Thoracic aorta (tissue), 2 donors: ENCODE measurements at regions not wholly inside any gene's neighbourhood (a gene's known extent, or its start where the extent isn't known, plus 50 kb on each side); places are given as distances from the start of the nearest gene placed in this dataset.

Experiments used
- ATAC-seq: fragments of 150-250 bp; one replicate; pipeline ENCODE4 v1.8.0; 2017; ENCODE audit warnings: low read depth; ENCODE audit not compliant: insufficient number of reproducible peaks, low FRiP score
- DNase-seq: peaks from one replicate; pipeline ENCODE4 v3.0.0-alpha.2; 2020; ENCODE audit warnings: low spot score
- H3K27ac ChIP-seq, 2 donors: fragments of 200-600 bp; sonication (generic); 1 replicate in 1 of 2; 2 replicates in 1 of 2; pipeline ENCODE4 v1.5.1; 2016; ENCODE audit warnings: mild to moderate bottlenecking in 2 of 2, moderate library complexity in 2 of 2
- H3K27me3 ChIP-seq: fragments of 200-600 bp; sonication (generic); replicated peaks from 2 replicates; pipeline ENCODE4 v1.6.0; 2016; ENCODE audit warnings: mild to moderate bottlenecking; ENCODE audit not compliant: insufficient read depth
- H3K36me3 ChIP-seq: fragments of 200-600 bp; sonication (generic); one replicate; pipeline ENCODE4 v1.5.1; 2016
- H3K4me1 ChIP-seq, 2 donors: fragments of 200-600 bp; sonication (generic); 1 replicate in 1 of 2; 2 replicates in 1 of 2; pipeline versions ENCODE4 v1.5.1 to v1.6.0; 2016; ENCODE audit warnings: low read depth in 2 of 2, mild to moderate bottlenecking in 1 of 2; ENCODE audit not compliant: control insufficient read depth in 1 of 2
- H3K4me3 ChIP-seq: fragments of 200-600 bp; sonication (generic); 2 replicates; pipeline ENCODE4 v1.5.1; 2016; ENCODE audit warnings: mild to moderate bottlenecking
- H3K9me3 ChIP-seq: fragments of 200-600 bp; sonication (generic); 2 replicates; pipeline ENCODE4 v1.5.1; 2016
- TF ChIP-seq, protein P1 (sequence below): fragments of 200-600 bp; sonication (generic); IDR thresholded peaks from one replicate; pipeline ENCODE4 v1.5.1; 2019; ENCODE audit warnings: antibody characterized with exemption

DNA sequence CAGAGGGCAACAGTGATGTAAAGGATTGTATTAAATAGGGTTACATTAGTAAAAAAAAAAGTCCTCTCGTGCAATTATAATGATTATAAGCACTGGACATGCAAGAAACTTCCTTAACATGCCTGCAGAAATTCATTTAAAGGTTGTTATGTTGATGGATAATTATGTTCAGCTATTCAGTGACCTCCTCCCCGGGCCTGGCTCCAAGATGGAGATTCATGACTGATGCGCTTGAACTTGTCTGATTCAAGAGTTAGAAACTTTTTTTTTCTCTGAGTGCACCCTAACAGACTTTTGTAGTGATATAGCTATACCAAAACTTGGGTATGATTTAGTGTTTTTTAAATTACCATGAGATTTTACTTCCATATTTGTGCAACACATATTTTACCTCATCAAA is 1170.0 kb upstream of the CITED2 start:
- Histone ChIP-seq H3K4me3 (no peak overlapping the region), H3K9me3 (no peaks in the 10 kb centered on the region), H3K4me1 (peaks cover 0 to 7% of the 10 kb centered on the region in 2 donors), H3K27me3 (no peaks in the 10 kb centered on the region), H3K27ac (no peak overlapping the region), H3K36me3 (no peaks in the 10 kb centered on the region)
- ATAC-seq (no peak), DNase-seq (no peak)
- TF ChIP-seq, protein P1, sequence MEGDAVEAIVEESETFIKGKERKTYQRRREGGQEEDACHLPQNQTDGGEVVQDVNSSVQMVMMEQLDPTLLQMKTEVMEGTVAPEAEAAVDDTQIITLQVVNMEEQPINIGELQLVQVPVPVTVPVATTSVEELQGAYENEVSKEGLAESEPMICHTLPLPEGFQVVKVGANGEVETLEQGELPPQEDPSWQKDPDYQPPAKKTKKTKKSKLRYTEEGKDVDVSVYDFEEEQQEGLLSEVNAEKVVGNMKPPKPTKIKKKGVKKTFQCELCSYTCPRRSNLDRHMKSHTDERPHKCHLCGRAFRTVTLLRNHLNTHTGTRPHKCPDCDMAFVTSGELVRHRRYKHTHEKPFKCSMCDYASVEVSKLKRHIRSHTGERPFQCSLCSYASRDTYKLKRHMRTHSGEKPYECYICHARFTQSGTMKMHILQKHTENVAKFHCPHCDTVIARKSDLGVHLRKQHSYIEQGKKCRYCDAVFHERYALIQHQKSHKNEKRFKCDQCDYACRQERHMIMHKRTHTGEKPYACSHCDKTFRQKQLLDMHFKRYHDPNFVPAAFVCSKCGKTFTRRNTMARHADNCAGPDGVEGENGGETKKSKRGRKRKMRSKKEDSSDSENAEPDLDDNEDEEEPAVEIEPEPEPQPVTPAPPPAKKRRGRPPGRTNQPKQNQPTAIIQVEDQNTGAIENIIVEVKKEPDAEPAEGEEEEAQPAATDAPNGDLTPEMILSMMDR, result no peak

DNA sequence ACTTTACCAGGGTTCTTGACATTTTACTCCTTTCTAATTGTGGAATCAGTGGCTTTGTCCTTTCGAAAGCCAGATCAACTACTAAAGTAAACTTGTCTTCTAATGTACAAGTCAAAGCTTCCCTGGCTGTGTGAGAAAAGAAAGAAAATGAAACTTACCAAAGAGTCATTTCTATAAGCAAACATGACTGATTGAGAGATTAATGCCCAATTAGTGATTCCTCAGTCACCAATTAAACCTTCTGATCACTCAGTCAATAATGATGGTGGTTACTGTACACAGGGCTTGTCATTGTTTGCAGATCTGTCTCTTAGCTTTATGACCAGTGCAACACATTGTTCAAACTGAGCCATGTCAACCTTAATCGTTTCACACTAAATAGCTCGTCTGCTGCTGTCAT is 1168.4 kb upstream of the CITED2 start:
- H3K4me3 ChIP-seq, result no peak overlapping the region
- no peak for DNase-seq
- TF ChIP-seq, protein P1, result no peak
- H3K27ac ChIP-seq, result no peak overlapping the region
- no peaks in the 10 kb centered on the region for H3K27me3 ChIP-seq
- peaks cover 7 to 19% of the 10 kb centered on the region in 2 donors for H3K4me1 ChIP-seq
- H3K9me3 ChIP-seq, result no peaks in the 10 kb centered on the region
- no peak for ATAC-seq
- no peaks in the 10 kb centered on the region for H3K36me3 ChIP-seq

DNA sequence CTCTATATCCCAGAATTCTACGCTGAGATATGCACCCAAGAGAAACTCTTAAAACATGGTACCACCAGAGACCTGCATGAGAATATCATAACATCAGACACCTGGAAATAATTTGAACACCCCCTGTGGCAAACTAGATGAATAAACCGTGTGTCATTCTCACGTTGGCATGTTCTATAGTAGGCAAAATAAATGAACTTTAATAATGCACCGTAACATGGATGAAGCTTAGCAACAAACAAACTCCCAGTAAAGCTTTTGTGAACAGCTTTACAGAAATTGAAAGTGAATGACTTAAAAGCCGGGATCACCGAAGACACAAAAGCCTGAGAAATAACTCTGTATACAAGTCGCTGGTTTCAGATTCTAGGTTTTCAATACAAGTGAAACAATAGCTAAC is 1166.8 kb upstream of the CITED2 start:
- no peaks in the 10 kb centered on the region for H3K27me3 ChIP-seq
- ATAC-seq, result no peak
- no peak overlapping the region for H3K27ac ChIP-seq
- no peak for DNase-seq
- no peaks in the 10 kb centered on the region for H3K36me3 ChIP-seq
- H3K9me3 ChIP-seq, result no peaks in the 10 kb centered on the region
- peak overlapping the region; percentile 26 for H3K4me3 ChIP-seq
- TF ChIP-seq, protein P1, result no peak
- H3K4me1 ChIP-seq, result peaks cover 12 to 26% of the 10 kb centered on the region in 2 donors

DNA sequence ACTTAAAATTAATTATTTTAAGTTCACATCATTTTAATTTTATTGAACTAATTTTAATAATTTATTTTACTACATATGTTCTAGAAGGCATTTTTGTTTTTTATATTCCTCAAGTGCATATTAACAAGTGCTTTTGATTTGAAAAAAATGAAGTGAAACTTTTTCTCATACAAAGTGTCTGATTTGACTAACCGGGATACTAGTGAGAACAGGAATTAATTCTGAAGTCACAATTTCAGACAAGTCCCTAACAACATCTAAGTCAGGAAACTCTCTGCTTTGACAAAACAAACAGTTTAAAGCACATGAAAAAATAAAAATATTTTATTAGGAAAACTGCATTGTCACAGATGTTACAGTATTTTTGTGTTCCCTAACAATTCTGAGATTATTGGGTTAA is 1166.3 kb upstream of the CITED2 start:
- H3K9me3 ChIP-seq, result peaks cover under 1% of the 10 kb centered on the region
- DNase-seq, result no peak
- no peak for ATAC-seq
- TF ChIP-seq, protein P1, result no peak
- no peak overlapping the region for H3K27ac ChIP-seq
- no peaks in the 10 kb centered on the region for H3K36me3 ChIP-seq
- H3K4me3 ChIP-seq, result no peak overlapping the region
- no peaks in the 10 kb centered on the region for H3K27me3 ChIP-seq
- H3K4me1 ChIP-seq, result peaks cover 12 to 26% of the 10 kb centered on the region in 2 donors

DNA sequence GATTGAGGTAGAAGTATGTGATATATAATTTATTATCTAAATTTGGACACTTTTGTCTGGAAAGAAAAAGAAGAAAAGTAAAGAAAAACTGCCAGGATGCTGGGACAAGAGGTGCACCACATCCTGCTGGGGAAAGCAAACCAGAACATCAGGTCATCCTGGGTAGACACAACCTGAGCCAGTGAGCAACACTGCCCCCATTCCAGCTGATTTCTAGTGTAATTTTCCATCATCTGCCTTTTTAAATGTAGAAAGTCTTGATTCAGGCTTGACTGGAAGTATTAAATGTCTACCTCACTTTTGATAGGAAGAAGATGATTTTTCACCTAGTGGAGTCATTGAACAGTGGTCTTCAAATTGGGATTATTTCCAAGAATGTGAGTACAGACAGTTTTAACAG is 1164.5 kb upstream of the CITED2 start:
- H3K27ac ChIP-seq, result peak overlapping the region; percentile 30 to 70

More for the DNA sequence above, 1164.5 kb upstream of the CITED2 start:
- Histone ChIP-seq H3K27me3 (no peaks in the 10 kb centered on the region), H3K4me1 (peaks cover 12 to 26% of the 10 kb centered on the region in 2 donors), H3K36me3 (no peaks in the 10 kb centered on the region), H3K4me3 (no peak overlapping the region), H3K9me3 (peaks cover 12% of the 10 kb centered on the region)
- DNase-seq, result no peak
- TF ChIP-seq, protein P1, result no peak
- no peak for ATAC-seq
